Kidney epithelial cell (primary cell): ENCODE measurements at regions not wholly inside any gene's neighbourhood (a gene's known extent, or its start where the extent isn't known, plus 50 kb on each side); places are given as distances from the start of the nearest gene placed in this dataset.
"Not testable (repeated sequence)": the region's sequence is repeated elsewhere in the genome, so short reads cannot be mapped to it uniquely, and the experiment has no call there.

Experiments
- DNase-seq: peaks from one replicate; pipeline ENCODE4 v3.0.0-alpha.2; 2010; ENCODE audit warnings: low read depth
- H3K27me3 ChIP-seq: 2 replicates; pipeline ENCODE4 v1.6.0; 2011; ENCODE audit warnings: low read length; ENCODE audit not compliant: control insufficient read depth, insufficient read depth
- H3K36me3 ChIP-seq: 2 replicates; pipeline ENCODE4 v1.5.1; 2011; ENCODE audit warnings: low read length; ENCODE audit not compliant: control insufficient read depth, insufficient read depth
- H3K4me3 ChIP-seq: 2 replicates; pipeline ENCODE4 v1.5.1; 2011; ENCODE audit warnings: low read depth, mild to moderate bottlenecking, control low read depth, low read length
- CTCF ChIP-seq: IDR thresholded peaks from 2 replicates; pipeline ENCODE4 v1.5.1; 2011; ENCODE audit warnings: mild to moderate bottlenecking, moderate library complexity, low read length, control low read depth, inconsistent platforms; ENCODE audit not compliant: insufficient read depth, poor library complexity, severe bottlenecking

- no peaks in the 10 kb centered on the region for H3K36me3 ChIP-seq
- no peak for DNase-seq
- no peak for TF ChIP-seq CTCF
- no peak overlapping the region for H3K4me3 ChIP-seq
- no peaks in the 10 kb centered on the region for H3K27me3 ChIP-seq
These were observed 147.0 kb downstream of the CDH26 start for GRCh38 chr20:60104993-60105803.

GRCh38 chr20:60106186-60106585, 148.0 kb downstream of the CDH26 start:
- DNase-seq, H3K4me3 ChIP-seq, H3K27me3 ChIP-seq, H3K36me3 ChIP-seq: not testable (repeated sequence)

GRCh38 chr20:60107621-60108390, 149.6 kb downstream of the CDH26 start:
- Histone ChIP-seq H3K36me3 (no peaks in the 10 kb centered on the region), H3K4me3 (no peak overlapping the region), H3K27me3 (no peaks in the 10 kb centered on the region)
- no peak for TF ChIP-seq CTCF
- no peak for DNase-seq

- H3K36me3 ChIP-seq, result no peaks in the 10 kb centered on the region
- DNase-seq, result no peak
- no peaks in the 10 kb centered on the region for H3K27me3 ChIP-seq
- no peak overlapping the region for H3K4me3 ChIP-seq
- no peak for TF ChIP-seq CTCF
These were observed 150.2 kb downstream of the CDH26 start for GRCh38 chr20:60108397-60108796.

- Histone ChIP-seq H3K4me3 (no peak overlapping the region), H3K27me3 (peaks cover 2% of the 10 kb centered on the region), H3K36me3 (no peaks in the 10 kb centered on the region)
- no peak for TF ChIP-seq CTCF
- DNase-seq, result no peak
These were observed 155.0 kb downstream of the CDH26 start for GRCh38 chr20:60113024-60113724.

- H3K36me3 ChIP-seq, result no peaks in the 10 kb centered on the region
- no peak overlapping the region for H3K4me3 ChIP-seq
- TF ChIP-seq CTCF, result no peak
- no peak for DNase-seq
- peaks cover 6% of the 10 kb centered on the region for H3K27me3 ChIP-seq
These were observed 155.5 kb downstream of the CDH26 start for GRCh38 chr20:60113771-60114170.
